ENCODE measurements at regions not wholly inside any gene's neighbourhood (a gene's known extent, or its start where the extent isn't known, plus 50 kb on each side); places are given as distances from the start of the nearest gene placed in this dataset.

GRCh38 chr3:161796780-161797179 lies 300.2 kb downstream of the OTOL1 start:
- H4K20me1 ChIP-seq (ENCODE audit: control insufficient read depth, insufficient read depth, insufficient read length) = no peaks in the 10 kb centered on the region
- Mint-ChIP-seq H3K9me3 (peaks cover 16 to 20% of the 10 kb centered on the region in 2 experiments; a peak in 4 of 5 replicates), H3K4me1 (peaks cover 8 to 12% of the 10 kb centered on the region in 2 experiments), H3K27me3 (ENCODE audit: low read depth) (no peaks in the 10 kb centered on the region; the same call in 1 of the 2 replicates), H3K27ac (no peak overlapping the region), H3K4me3 (no peak overlapping the region), H3K36me3 (ENCODE audit: insufficient read depth in 1 of 3, low read depth in 3 of 3) (peaks cover 6 to 21% (median 10%) of the 10 kb centered on the region in 3 experiments)
- no peak overlapping the region for H3K9ac ChIP-seq (ENCODE audit: extremely low read depth, insufficient read length, low read length)
- no peak overlapping the region for H2BK12ac ChIP-seq (ENCODE audit: insufficient read length, low read depth, low read length)
- no peak overlapping the region for H3K56ac ChIP-seq (ENCODE audit: insufficient read length, low read depth, low read length)
- no peaks in the 10 kb centered on the region for H3K79me2 ChIP-seq (ENCODE audit: insufficient read depth, low read length)
- H2AFZ ChIP-seq (ENCODE audit: low read length) = no peak overlapping the region
- H2BK5ac ChIP-seq (ENCODE audit: insufficient read length, low read length) = no peak overlapping the region
- H3K27ac ChIP-seq (ENCODE audit: insufficient read length, low read depth, low read length) = no peak overlapping the region
- no peaks in the 10 kb centered on the region for H3K9me3 ChIP-seq (ENCODE audit: control insufficient read depth, low read depth, low read length)
- H3K4me1 ChIP-seq (ENCODE audit: insufficient read depth, low read length) = no peaks in the 10 kb centered on the region; the same call in 1 of the 2 replicates
- H2BK120ac ChIP-seq (ENCODE audit: low read depth, low read length, poor library complexity, severe bottlenecking) = no peak overlapping the region
- H3K79me1 ChIP-seq (ENCODE audit: insufficient read depth, low read depth, low read length, poor library complexity, severe bottlenecking) = no peaks in the 10 kb centered on the region
- H3K4me2 ChIP-seq (ENCODE audit: insufficient read depth, insufficient read length, low read length) = no peak overlapping the region
- no peak overlapping the region for H3K4ac ChIP-seq (ENCODE audit: low read depth, low read length)
- no peak overlapping the region for H3T11ph ChIP-seq (ENCODE audit: low read length)
- no peak overlapping the region for H3K18ac ChIP-seq (ENCODE audit: insufficient read length, low read depth, low read length)
- H4K8ac ChIP-seq (replicated peaks; ENCODE audit: insufficient read length, low read depth, low read length) = no peak overlapping the region
- no peaks in the 10 kb centered on the region for H3K23me2 ChIP-seq (ENCODE audit: insufficient read length, low read depth, low read length, poor library complexity, severe bottlenecking)
- H2AK5ac ChIP-seq (ENCODE audit: insufficient read length, low read length) = no peak overlapping the region
- H3K27me3 ChIP-seq (ENCODE audit: insufficient read depth, low read length) = no peaks in the 10 kb centered on the region
- no peak for TF ChIP-seq CTCF (conservative IDR thresholded peaks at IDR 0.05)
- DNase-seq = no peak
- no peak overlapping the region for H2BK15ac ChIP-seq (ENCODE audit: low read depth, low read length)
- no peak overlapping the region for H2BK20ac ChIP-seq (ENCODE audit: low read depth, low read length, poor library complexity, severe bottlenecking)
- no peak overlapping the region for H3K14ac ChIP-seq (ENCODE audit: insufficient read depth, low read length)
- H3K23ac ChIP-seq (ENCODE audit: insufficient read length, low read depth, low read length) = no peak overlapping the region
- H4K91ac ChIP-seq (ENCODE audit: insufficient read length, low read depth, low read length) = no peak overlapping the region
- H4K5ac ChIP-seq (ENCODE audit: insufficient read length, low read depth, low read length) = no peak overlapping the region

Measured in H9 (cell line).